GM19351 (cell line): ENCODE measurements at regions not wholly inside any gene's neighbourhood (a gene's known extent, or its start where the extent isn't known, plus 50 kb on each side); places are given as distances from the start of the nearest gene placed in this dataset.

Experiments used
- ATAC-seq: cut with Tn5 transposase; IDR thresholded peaks from one replicate; pipeline ENCODE4 v1.9.1; 2021; ENCODE audit warnings: mild to moderate bottlenecking, moderate library complexity; ENCODE audit not compliant: unreplicated experiment

- ATAC-seq, result no peak
Observed at GRCh38 chr7:37504801-37505200, 56.1 kb upstream of the ELMO1 start.

GRCh38 chr7:37505750-37506353 is 57.2 kb upstream of the ELMO1 start:
- no peak for ATAC-seq

- no peak for ATAC-seq
Observed at GRCh38 chr7:37508118-37508517, 59.5 kb upstream of the ELMO1 start.

- no peak for ATAC-seq
Observed at GRCh38 chr7:37510043-37510634, 61.5 kb upstream of the ELMO1 start.

GRCh38 chr7:37511915-37512314 is 63.3 kb upstream of the ELMO1 start:
- ATAC-seq, result no peak

GRCh38 chr7:37514497-37514896 is 65.8 kb upstream of the ELMO1 start:
- ATAC-seq, result no peak

- no peak for ATAC-seq
Observed at GRCh38 chr7:37516664-37517063, 68.0 kb upstream of the ELMO1 start.

GRCh38 chr7:37518266-37518665 is 69.6 kb upstream of the ELMO1 start:
- no peak for ATAC-seq

- no peak for ATAC-seq
Observed at GRCh38 chr7:37524056-37524455, 75.4 kb upstream of the ELMO1 start.

- no peak for ATAC-seq
Observed at GRCh38 chr7:37524797-37525196, 76.1 kb upstream of the ELMO1 start.

- ATAC-seq, result no peak
Observed at GRCh38 chr7:37526623-37527022, 78.0 kb upstream of the ELMO1 start.

- ATAC-seq, result no peak
Observed at GRCh38 chr7:37527109-37527508, 78.4 kb upstream of the ELMO1 start.

GRCh38 chr7:37531225-37531624 is 82.6 kb upstream of the ELMO1 start:
- no peak for ATAC-seq

- ATAC-seq, result no peak
Observed at GRCh38 chr7:37532636-37533035, 84.0 kb upstream of the ELMO1 start.

GRCh38 chr7:37534893-37535610 is 86.4 kb upstream of the ELMO1 start:
- no peak for ATAC-seq

- no peak for ATAC-seq
Observed at GRCh38 chr7:37535841-37536240, 87.2 kb upstream of the ELMO1 start.

- ATAC-seq, result no peak
Observed at GRCh38 chr7:37536706-37537105, 88.0 kb upstream of the ELMO1 start.

GRCh38 chr7:37537439-37537838 is 88.8 kb upstream of the ELMO1 start:
- ATAC-seq, result no peak

GRCh38 chr7:37538945-37539344 is 90.3 kb upstream of the ELMO1 start:
- no peak for ATAC-seq

- no peak for ATAC-seq
Observed at GRCh38 chr7:37540917-37541316, 92.3 kb upstream of the ELMO1 start.

- peak; percentile 95 for ATAC-seq
Observed at GRCh38 chr7:37541810-37542443, 93.3 kb upstream of the ELMO1 start.
